K562 (cell line): ENCODE measurements at regions not wholly inside any gene's neighbourhood (a gene's known extent, or its start where the extent isn't known, plus 50 kb on each side); places are given as distances from the start of the nearest gene placed in this dataset.

ENCODE experiments used
- ATAC-seq: fragments of 200-7000 bp; cut with Tn5 transposase; 3 replicates; pipeline ENCODE4 v1.9.1; 2020; ENCODE audit warnings: moderate library complexity
- BruUV-seq: library from RNA; stranded (reverse); fragments of 400-500 nt; replicated peaks from 2 replicates; lab custom pipeline; 2021; lab: Mats Ljungman, UMichigan
- CTCF ChIA-PET: fragments of 300-600 bp; formaldehyde crosslinking; extraction: SDS; loops from one replicate; lab custom pipeline; 2021; ENCODE audit warnings: low intra/inter-chr PET ratio; lab: Yijun Ruan, JAX
- POLR2A ChIA-PET: fragments of 300-600, 350-650 bp; sonication (Branson Sonifier 250); formaldehyde crosslinking; extraction: SDS; loops from one replicate; lab custom pipeline; 2021; ENCODE audit warnings: antibody characterized with exemption, inconsistent platforms; lab: Yijun Ruan, JAX
- DNase-seq, 4 experiments: peaks; one replicate each; pipeline versions ENCODE4 v3.0.0 to v3.0.0-alpha.2; 2011 to 2018; ENCODE audit warnings: low spot score in 3 of 4, mixed read lengths in 3 of 4; ENCODE audit errors: extremely low read depth in 1 of 4
- FAIRE-seq: peaks from 2 replicates; lab custom pipeline; 2011; peaks lifted over from hg19 to GRCh38; lab: Jason Lieb, UNC
- H2AFZ ChIP-seq: 2 replicates; pipeline ENCODE4 v1.6.0; 2011; ENCODE audit warnings: low read depth, low read length, control low read depth, inconsistent platforms
- H3K27ac ChIP-seq: fragments of 200-600 bp; 3 replicates; pipeline ENCODE4 v1.8.0; 2011; ENCODE audit warnings: low read depth, mild to moderate bottlenecking, control low read depth, inconsistent platforms, low read length, moderate library complexity, mixed read lengths; ENCODE audit errors: extremely low read depth
- H3K27me3 ChIP-seq, 2 experiments: fragments of 300-600 bp in 1 of 2; 2 replicates in 1 of 2; 3 replicates in 1 of 2; pipeline versions ENCODE4 v1.6.0 to v1.8.0; 2011; ENCODE audit warnings: inconsistent platforms in 2 of 2, low read length in 2 of 2, mild to moderate bottlenecking in 1 of 2, mixed read lengths in 1 of 2, moderate library complexity in 1 of 2; ENCODE audit not compliant: control insufficient read depth in 2 of 2, insufficient read depth in 2 of 2
- H3K36me3 ChIP-seq: fragments of 300-600 bp; 3 replicates; pipeline ENCODE4 v1.8.0; 2011; ENCODE audit warnings: mild to moderate bottlenecking, low read length, inconsistent platforms; ENCODE audit not compliant: control insufficient read depth, insufficient read depth
- H3K4me1 ChIP-seq, 2 experiments: fragments of 200-600 bp in 1 of 2; replicated peaks in 1 of 2; 2 replicates in 1 of 2; 3 replicates in 1 of 2; pipeline versions ENCODE4 v1.5.1 to v1.8.0; 2011; ENCODE audit warnings: inconsistent platforms in 2 of 2, low read length in 2 of 2, mild to moderate bottlenecking in 1 of 2, mixed read lengths in 1 of 2, moderate library complexity in 1 of 2; ENCODE audit not compliant: control insufficient read depth in 2 of 2, insufficient read depth in 2 of 2
- H3K4me2 ChIP-seq: 2 replicates; pipeline ENCODE4 v1.6.1; 2011; ENCODE audit warnings: low read length, control low read depth, inconsistent platforms, mixed read lengths; ENCODE audit not compliant: insufficient read depth
- H3K4me3 ChIP-seq: fragments of 200-600 bp; sonication (generic), shearing (Covaris generic); 2 replicates; pipeline ENCODE4 v1.5.1; 2016; ENCODE audit warnings: control low read depth, inconsistent platforms
- H3K79me2 ChIP-seq: fragments of 200-600 bp; 3 replicates; pipeline ENCODE4 v1.8.0; 2011; ENCODE audit warnings: low read length, inconsistent platforms; ENCODE audit not compliant: control insufficient read depth, insufficient read depth
- H3K9ac ChIP-seq, 2 experiments: 2 replicates each; pipeline versions ENCODE4 v1.6.0 to v1.6.1; 2011; ENCODE audit warnings: low read depth in 2 of 2, low read length in 2 of 2, control low read depth in 1 of 2, inconsistent platforms in 1 of 2, mild to moderate bottlenecking in 1 of 2, mixed read lengths in 1 of 2; ENCODE audit not compliant: insufficient read depth in 1 of 2
- H3K9me1 ChIP-seq: one replicate; pipeline ENCODE4 v1.6.0; 2011; ENCODE audit warnings: inconsistent platforms, mild to moderate bottlenecking, low read length, moderate library complexity; ENCODE audit not compliant: control insufficient read depth, insufficient read depth
- H3K9me3 ChIP-seq: replicated peaks from 2 replicates; pipeline ENCODE4 v1.5.1; 2011; ENCODE audit warnings: low read depth, low read length, inconsistent platforms; ENCODE audit not compliant: control insufficient read depth, insufficient read depth
- H4K20me1 ChIP-seq: replicated peaks from 2 replicates; pipeline ENCODE4 v1.6.1; 2011; ENCODE audit warnings: low read length, inconsistent platforms, mixed read lengths; ENCODE audit not compliant: control insufficient read depth, insufficient read depth
- BDP1 ChIP-seq: IDR thresholded peaks from 3 replicates; pipeline ENCODE4 v1.6.1; 2011; ENCODE audit not compliant: insufficient read length, insufficient read depth
- ETS2 ChIP-seq: IDR thresholded peaks from 2 replicates; pipeline ENCODE4 v1.6.1; 2016; ENCODE audit warnings: borderline replicate concordance, missing genetic modification characterization, mild to moderate bottlenecking, moderate library complexity, missing compliant biosample characterization; ENCODE audit not compliant: poor library complexity, severe bottlenecking
- HDGF ChIP-seq: fragments of 450-650 bp; IDR thresholded peaks from 2 replicates; pipeline ENCODE4 v1.6.1; 2016
- HNRNPL ChIP-seq: fragments of 200-400 bp; formaldehyde crosslinking; IDR thresholded peaks from 2 replicates; pipeline ENCODE4 v1.6.1; 2017; ENCODE audit warnings: low read depth, mild to moderate bottlenecking, low read length
- MEIS2 ChIP-seq: fragments of 450-650 bp; IDR thresholded peaks from 2 replicates; pipeline ENCODE4 v1.6.1; 2014; ENCODE audit warnings: mild to moderate bottlenecking; ENCODE audit not compliant: partially characterized antibody
- NCOA6 ChIP-seq: fragments of 450-650 bp; IDR thresholded peaks from 2 replicates; pipeline ENCODE4 v1.6.1; 2017; ENCODE audit warnings: mild to moderate bottlenecking
- NFIX ChIP-seq: fragments of 250-450 bp; sonication (Bioruptor Pico); IDR thresholded peaks from 2 replicates; pipeline ENCODE4 v1.4.0; 2020; ENCODE audit warnings: low read depth, mild to moderate bottlenecking, moderate library complexity
- NUFIP1 ChIP-seq: fragments of 450-650 bp; IDR thresholded peaks from 2 replicates; pipeline ENCODE4 v1.6.1; 2018; ENCODE audit not compliant: partially characterized antibody
- PBX2 ChIP-seq, 2 experiments: IDR thresholded peaks in 1 of 2; conservative IDR thresholded peaks in 1 of 2; 2 replicates each; pipeline ENCODE4 v1.6.1; 2016; ENCODE audit warnings: low read depth in 2 of 2, mild to moderate bottlenecking in 1 of 2, missing compliant biosample characterization in 1 of 2, missing genetic modification characterization in 1 of 2, moderate library complexity in 1 of 2
- SMAD2 ChIP-seq: fragments of 150-350 bp; IDR thresholded peaks from 2 replicates; pipeline ENCODE4 v1.6.1; 2014; ENCODE audit warnings: low read depth, mild to moderate bottlenecking, low read length
- SNIP1 ChIP-seq: fragments of 450-650 bp; IDR thresholded peaks from 2 replicates; pipeline ENCODE4 v1.7.1; 2017; ENCODE audit warnings: low read depth, mild to moderate bottlenecking
- ZNF133 ChIP-seq: fragments of 250-450 bp; sonication (Bioruptor Pico); IDR thresholded peaks from 2 replicates; pipeline ENCODE4 v1.4.0; 2020; ENCODE audit warnings: mild to moderate bottlenecking
- ZNF280B ChIP-seq: fragments of 250-450 bp; sonication (Bioruptor Pico); IDR thresholded peaks from 2 replicates; pipeline ENCODE4 v1.5.1; 2021; ENCODE audit warnings: mild to moderate bottlenecking
- ZNF583 ChIP-seq: fragments of 250-450 bp; sonication (Bioruptor Pico); IDR thresholded peaks from 2 replicates; pipeline ENCODE4 v1.4.0; 2020
- ZNF609 ChIP-seq: sonication (generic); formaldehyde crosslinking; IDR thresholded peaks from 2 replicates; pipeline ENCODE4 v1.8.1; 2023; ENCODE audit warnings: missing genetic modification reagents, mild to moderate bottlenecking, borderline replicate concordance
- WGBS: fragments of 100-300 bp; shearing (Covaris generic); methylation state at CpG from one replicate; pipeline ENCODE4 v1.1.6; 2016; ENCODE audit warnings: low coverage, mixed read lengths; ENCODE audit not compliant: insufficient coverage; ENCODE audit errors: missing lambda C conversion rate; 5-methylcytosine and 5-hydroxymethylcytosine counted together
- in situ Hi-C: fragments of 300-500 bp; cut with MboI; formaldehyde crosslinking; loops from 4 replicates; pipeline ENCODE4 v1.15.0; 2018; ENCODE audit warnings: inconsistent platforms, mixed read lengths
- intact Hi-C: fragments of 100-400 bp; cut with micrococcal nuclease; formaldehyde crosslinking; loops from 2 replicates; pipeline ENCODE4 v1.14.2; 2022

GRCh38 chr3:178099862-178100261, 436.4 kb upstream of the KCNMB2 start:
- WGBS: 23% methylated on average over 2 of the region's 2 CpGs
- H3K9me3 ChIP-seq: no peaks in the 10 kb centered on the region
- no peaks in the 10 kb centered on the region for H3K36me3 ChIP-seq
- H3K79me2 ChIP-seq: no peaks in the 10 kb centered on the region
- H4K20me1 ChIP-seq: no peaks in the 10 kb centered on the region
- ChIA-PET POLR2A (no interaction called here), CTCF (no interaction called here)
- no peak overlapping the region for H3K27ac ChIP-seq
- no peak overlapping the region for H3K4me3 ChIP-seq
- intact Hi-C loops: no loop called here
- no peak overlapping the region for H3K4me2 ChIP-seq
- ATAC-seq (no peak), FAIRE-seq (no peak), DNase-seq (no peak)
- no peaks in the 10 kb centered on the region for H3K9me1 ChIP-seq
- H2AFZ ChIP-seq: no peak overlapping the region
- H3K27me3 ChIP-seq: no peaks in the 10 kb centered on the region
- in situ Hi-C loops: no loop called here
- no TSS peak for BruUV-seq
- H3K9ac ChIP-seq: no peak overlapping the region
- H3K4me1 ChIP-seq: no peaks in the 10 kb centered on the region
- TF ChIP-seq ETS2 (tag) (no peak), NUFIP1 (no peak), NCOA6 (no peak), HDGF (no peak), ZNF609 (CRISPR knock-in tag) (no peak), ZNF583 (no peak), BDP1 (no peak), HNRNPL (no peak), SMAD2 (no peak), SNIP1 (no peak), ZNF280B (CRISPR knock-in tag) (no peak), NFIX (no peak), ZNF133 (CRISPR knock-in tag) (no peak), PBX2 (CRISPR knock-in tag; IDR thresholded peaks at IDR 0.05; ENCODE audit: low read depth) (no peak), PBX2 (tag; conservative IDR thresholded peaks at IDR 0.05; ENCODE audit: low read depth) (no peak), MEIS2 (no peak)
